Breast epithelium (tissue), 3 donors: ENCODE measurements at regions not wholly inside any gene's neighbourhood (a gene's known extent, or its start where the extent isn't known, plus 50 kb on each side); places are given as distances from the start of the nearest gene placed in this dataset.

Source experiments
- CTCF ChIP-seq, 3 donors: fragments of 450-650 bp; IDR thresholded peaks; one replicate each; pipeline ENCODE4 v1.5.1; 2016 to 2017; ENCODE audit warnings: antibody characterized with exemption in 3 of 3, mild to moderate bottlenecking in 3 of 3, moderate library complexity in 3 of 3
- POLR2A ChIP-seq: fragments of 450-650 bp; IDR thresholded peaks from one replicate; pipeline ENCODE4 v1.6.1; 2016; ENCODE audit warnings: antibody characterized with exemption, mild to moderate bottlenecking, moderate library complexity

- TF ChIP-seq CTCF (IDR thresholded peaks at IDR 0.05) (no peak), POLR2A (no peak)
Observed at GRCh38 chr18:56086176-56086575, 498.2 kb upstream of the TCF4 start.
